K562 (cell line): ENCODE measurements at regions not wholly inside any gene's neighbourhood (a gene's known extent, or its start where the extent isn't known, plus 50 kb on each side); places are given as distances from the start of the nearest gene placed in this dataset.

Source experiments
- ATAC-seq: fragments of 200-7000 bp; cut with Tn5 transposase; 3 replicates; pipeline ENCODE4 v1.9.1; 2020; ENCODE audit warnings: moderate library complexity
- BruUV-seq: library from RNA; stranded (reverse); fragments of 400-500 nt; replicated peaks from 2 replicates; lab custom pipeline; 2021; lab: Mats Ljungman, UMichigan
- CTCF ChIA-PET: fragments of 300-600 bp; formaldehyde crosslinking; extraction: SDS; loops from one replicate; lab custom pipeline; 2021; ENCODE audit warnings: low intra/inter-chr PET ratio; lab: Yijun Ruan, JAX
- POLR2A ChIA-PET: fragments of 300-600, 350-650 bp; sonication (Branson Sonifier 250); formaldehyde crosslinking; extraction: SDS; loops from one replicate; lab custom pipeline; 2021; ENCODE audit warnings: antibody characterized with exemption, inconsistent platforms; lab: Yijun Ruan, JAX
- DNase-seq, 4 experiments: peaks; one replicate each; pipeline versions ENCODE4 v3.0.0 to v3.0.0-alpha.2; 2011 to 2018; ENCODE audit warnings: low spot score in 3 of 4, mixed read lengths in 3 of 4; ENCODE audit errors: extremely low read depth in 1 of 4
- FAIRE-seq: peaks from 2 replicates; lab custom pipeline; 2011; peaks lifted over from hg19 to GRCh38; lab: Jason Lieb, UNC
- H2AFZ ChIP-seq: 2 replicates; pipeline ENCODE4 v1.6.0; 2011; ENCODE audit warnings: low read depth, low read length, control low read depth, inconsistent platforms
- H3K27ac ChIP-seq: fragments of 200-600 bp; 3 replicates; pipeline ENCODE4 v1.8.0; 2011; ENCODE audit warnings: low read depth, mild to moderate bottlenecking, control low read depth, inconsistent platforms, low read length, moderate library complexity, mixed read lengths; ENCODE audit errors: extremely low read depth
- H3K27me3 ChIP-seq, 2 experiments: fragments of 300-600 bp in 1 of 2; 2 replicates in 1 of 2; 3 replicates in 1 of 2; pipeline versions ENCODE4 v1.6.0 to v1.8.0; 2011; ENCODE audit warnings: inconsistent platforms in 2 of 2, low read length in 2 of 2, mild to moderate bottlenecking in 1 of 2, mixed read lengths in 1 of 2, moderate library complexity in 1 of 2; ENCODE audit not compliant: control insufficient read depth in 2 of 2, insufficient read depth in 2 of 2
- H3K36me3 ChIP-seq: fragments of 300-600 bp; 3 replicates; pipeline ENCODE4 v1.8.0; 2011; ENCODE audit warnings: mild to moderate bottlenecking, low read length, inconsistent platforms; ENCODE audit not compliant: control insufficient read depth, insufficient read depth
- H3K4me1 ChIP-seq, 2 experiments: fragments of 200-600 bp in 1 of 2; replicated peaks in 1 of 2; 2 replicates in 1 of 2; 3 replicates in 1 of 2; pipeline versions ENCODE4 v1.5.1 to v1.8.0; 2011; ENCODE audit warnings: inconsistent platforms in 2 of 2, low read length in 2 of 2, mild to moderate bottlenecking in 1 of 2, mixed read lengths in 1 of 2, moderate library complexity in 1 of 2; ENCODE audit not compliant: control insufficient read depth in 2 of 2, insufficient read depth in 2 of 2
- H3K4me2 ChIP-seq: 2 replicates; pipeline ENCODE4 v1.6.1; 2011; ENCODE audit warnings: low read length, control low read depth, inconsistent platforms, mixed read lengths; ENCODE audit not compliant: insufficient read depth
- H3K4me3 ChIP-seq: fragments of 200-600 bp; sonication (generic), shearing (Covaris generic); 2 replicates; pipeline ENCODE4 v1.5.1; 2016; ENCODE audit warnings: control low read depth, inconsistent platforms
- H3K79me2 ChIP-seq: fragments of 200-600 bp; 3 replicates; pipeline ENCODE4 v1.8.0; 2011; ENCODE audit warnings: low read length, inconsistent platforms; ENCODE audit not compliant: control insufficient read depth, insufficient read depth
- H3K9ac ChIP-seq, 2 experiments: 2 replicates each; pipeline versions ENCODE4 v1.6.0 to v1.6.1; 2011; ENCODE audit warnings: low read depth in 2 of 2, low read length in 2 of 2, control low read depth in 1 of 2, inconsistent platforms in 1 of 2, mild to moderate bottlenecking in 1 of 2, mixed read lengths in 1 of 2; ENCODE audit not compliant: insufficient read depth in 1 of 2
- H3K9me1 ChIP-seq: one replicate; pipeline ENCODE4 v1.6.0; 2011; ENCODE audit warnings: inconsistent platforms, mild to moderate bottlenecking, low read length, moderate library complexity; ENCODE audit not compliant: control insufficient read depth, insufficient read depth
- H3K9me3 ChIP-seq: replicated peaks from 2 replicates; pipeline ENCODE4 v1.5.1; 2011; ENCODE audit warnings: low read depth, low read length, inconsistent platforms; ENCODE audit not compliant: control insufficient read depth, insufficient read depth
- H4K20me1 ChIP-seq: replicated peaks from 2 replicates; pipeline ENCODE4 v1.6.1; 2011; ENCODE audit warnings: low read length, inconsistent platforms, mixed read lengths; ENCODE audit not compliant: control insufficient read depth, insufficient read depth
- BCLAF1 ChIP-seq, 2 experiments: fragments of 450-650 bp in 1 of 2; IDR thresholded peaks; 2 replicates each; pipeline ENCODE4 v1.6.1; 2011 to 2017; ENCODE audit warnings: low read depth in 2 of 2, antibody characterized with exemption in 1 of 2, borderline replicate concordance in 1 of 2, low read length in 1 of 2, mild to moderate bottlenecking in 1 of 2, mixed read lengths in 1 of 2; ENCODE audit not compliant: control insufficient read depth in 1 of 2
- POLR2B ChIP-seq: fragments of 450-650 bp; IDR thresholded peaks from 2 replicates; pipeline ENCODE4 v1.6.1; 2018; ENCODE audit warnings: low read depth; ENCODE audit not compliant: partially characterized antibody
- RFX7 ChIP-seq: fragments of 250-450 bp; sonication (Bioruptor Pico); IDR thresholded peaks from 2 replicates; pipeline ENCODE4 v1.5.1; 2021; ENCODE audit warnings: mild to moderate bottlenecking
- WGBS: fragments of 100-300 bp; shearing (Covaris generic); methylation state at CpG from one replicate; pipeline ENCODE4 v1.1.6; 2016; ENCODE audit warnings: low coverage, mixed read lengths; ENCODE audit not compliant: insufficient coverage; ENCODE audit errors: missing lambda C conversion rate; 5-methylcytosine and 5-hydroxymethylcytosine counted together
- in situ Hi-C: fragments of 300-500 bp; cut with MboI; formaldehyde crosslinking; loops from 4 replicates; pipeline ENCODE4 v1.15.0; 2018; ENCODE audit warnings: inconsistent platforms, mixed read lengths
- intact Hi-C: fragments of 100-400 bp; cut with micrococcal nuclease; formaldehyde crosslinking; loops from 2 replicates; pipeline ENCODE4 v1.14.2; 2022

GRCh38 chr2:200051611-200051945, 96.2 kb downstream of the MAIP1 start (continued):
- TF ChIP-seq BCLAF1 (IDR thresholded peaks at IDR 0.05; ENCODE audit: borderline replicate concordance in 1 of 2, control insufficient read depth in 1 of 2, low read depth in 2 of 2, low read length in 1 of 2), result no peak
- TF ChIP-seq, all 486 proteins: peak for 0

- 12% methylated on average over 3 of the region's 3 CpGs for WGBS
- no peaks in the 10 kb centered on the region for H4K20me1 ChIP-seq
- H3K79me2 ChIP-seq, result no peaks in the 10 kb centered on the region
- CTCF ChIA-PET, result no interaction called here
- no peaks in the 10 kb centered on the region for H3K27me3 ChIP-seq
- DNase-seq, result no peak
- no peak overlapping the region for H3K4me2 ChIP-seq
- ATAC-seq, result no peak
- no peak overlapping the region for H3K9ac ChIP-seq
- no peak overlapping the region for H3K27ac ChIP-seq
- no peaks in the 10 kb centered on the region for H3K9me1 ChIP-seq
- no peaks in the 10 kb centered on the region for H3K9me3 ChIP-seq
- no peaks in the 10 kb centered on the region for H3K36me3 ChIP-seq
- in situ Hi-C loops, result no loop called here
- H3K4me3 ChIP-seq, result no peak overlapping the region
- H3K4me1 ChIP-seq, result peaks cover 0 to 5% of the 10 kb centered on the region in 2 experiments; a peak in 2 of 5 replicates
- TF ChIP-seq POLR2B (no peak), RFX7 (CRISPR knock-in tag) (no peak)
- TF ChIP-seq, all 486 proteins: peak for 0
- no peak overlapping the region for H2AFZ ChIP-seq
- no TSS peak for BruUV-seq
- no peak for FAIRE-seq
- POLR2A ChIA-PET, result no interaction called here
- intact Hi-C loops, result no loop called here
Observed at GRCh38 chr2:200052627-200053026, 97.2 kb downstream of the MAIP1 start.
